ENCODE measurements at regions not wholly inside any gene's neighbourhood (a gene's known extent, or its start where the extent isn't known, plus 50 kb on each side); places are given as distances from the start of the nearest gene placed in this dataset.

- no peak for FAIRE-seq
- no peak for DNase-seq (ENCODE audit: low spot score in 2 of 2)
Measured at GRCh38 chr14:53695692-53696214, 260.9 kb downstream of the BMP4 start.

- FAIRE-seq, result no peak
- DNase-seq (ENCODE audit: low spot score in 2 of 2), result no peak
Measured at GRCh38 chr14:53692885-53693284, 263.7 kb downstream of the BMP4 start.

- FAIRE-seq, result no peak
- DNase-seq (ENCODE audit: low spot score in 2 of 2), result no peak
Measured at GRCh38 chr14:53692451-53692850, 264.2 kb downstream of the BMP4 start.

- no peak for DNase-seq (ENCODE audit: low spot score in 2 of 2)
- FAIRE-seq, result no peak
Measured at GRCh38 chr14:53683229-53683628, 273.4 kb downstream of the BMP4 start.

- no peak for DNase-seq (ENCODE audit: low spot score in 2 of 2)
- FAIRE-seq, result no peak
Measured at GRCh38 chr14:53672526-53672925, 284.1 kb downstream of the BMP4 start.

GRCh38 chr14:53670701-53671100 lies 285.9 kb downstream of the BMP4 start:
- no peak for DNase-seq (ENCODE audit: low spot score in 2 of 2)
- no peak for FAIRE-seq

- no peak for FAIRE-seq
- no peak for DNase-seq (ENCODE audit: low spot score in 2 of 2)
Measured at GRCh38 chr14:53668897-53669296, 287.7 kb downstream of the BMP4 start.

GRCh38 chr14:53663709-53664108 lies 292.9 kb downstream of the BMP4 start:
- FAIRE-seq (no peak), DNase-seq (ENCODE audit: low spot score in 2 of 2) (no peak)

- FAIRE-seq (no peak), DNase-seq (ENCODE audit: low spot score in 2 of 2) (no peak)
Measured at GRCh38 chr14:53655080-53655785, 301.4 kb downstream of the BMP4 start.

- DNase-seq (ENCODE audit: low spot score in 2 of 2), result no peak
Measured at GRCh38 chr14:53652068-53652467, 304.6 kb downstream of the BMP4 start.

GRCh38 chr14:53651096-53651740 lies 305.4 kb downstream of the BMP4 start:
- FAIRE-seq (no peak), DNase-seq (ENCODE audit: low spot score in 2 of 2) (no peak)

More at GRCh38 chr14:53652068-53652467, 304.6 kb downstream of the BMP4 start:
- FAIRE-seq, result no peak

GRCh38 chr14:53646925-53647324 lies 309.7 kb downstream of the BMP4 start:
- FAIRE-seq (no peak), DNase-seq (ENCODE audit: low spot score in 2 of 2) (no peak)

GRCh38 chr14:53640695-53641094 lies 315.9 kb downstream of the BMP4 start:
- no peak for DNase-seq (ENCODE audit: low spot score in 2 of 2)
- FAIRE-seq, result no peak

GRCh38 chr14:53638966-53639365 lies 317.7 kb downstream of the BMP4 start:
- no peak for DNase-seq (ENCODE audit: low spot score in 2 of 2)
- FAIRE-seq, result no peak

GRCh38 chr14:53634793-53635192 lies 321.8 kb downstream of the BMP4 start:
- DNase-seq (ENCODE audit: low spot score in 2 of 2), result no peak
- FAIRE-seq, result no peak

- FAIRE-seq, result no peak
Measured at GRCh38 chr14:53630336-53630735, 326.3 kb downstream of the BMP4 start.

GRCh38 chr14:53628732-53629430 lies 327.7 kb downstream of the BMP4 start:
- no peak for FAIRE-seq
- no peak for DNase-seq (ENCODE audit: low spot score in 2 of 2)

More at GRCh38 chr14:53630336-53630735, 326.3 kb downstream of the BMP4 start:
- no peak for DNase-seq (ENCODE audit: low spot score in 2 of 2)

- DNase-seq (ENCODE audit: low spot score in 2 of 2) (no peak), FAIRE-seq (no peak)
Measured at GRCh38 chr14:53628261-53628660, 328.4 kb downstream of the BMP4 start.

- DNase-seq (ENCODE audit: low spot score in 2 of 2) (no peak), FAIRE-seq (no peak)
Measured at GRCh38 chr14:53626761-53627160, 329.9 kb downstream of the BMP4 start.

- FAIRE-seq (no peak), DNase-seq (ENCODE audit: low spot score in 2 of 2) (no peak)
Measured at GRCh38 chr14:53622447-53622846, 334.2 kb downstream of the BMP4 start.

- FAIRE-seq, result no peak
- no peak for DNase-seq (ENCODE audit: low spot score in 2 of 2)
Measured at GRCh38 chr14:53621921-53622320, 334.7 kb downstream of the BMP4 start.

Data from frontal cortex (tissue), 3 donors.